Activated naive CD4-positive, alpha-beta T cell treated with anti-CD3 and anti-CD28 coated beads, Interleukin-2, amount 10 ng/mL, durations not matched to agents 7 days and 5 days (primary cell): ENCODE measurements at regions not wholly inside any gene's neighbourhood (a gene's known extent, or its start where the extent isn't known, plus 50 kb on each side); places are given as distances from the start of the nearest gene placed in this dataset.

ENCODE experiments used
- CTCF ChIA-PET: fragments of 350-600 bp; sonication (Branson Sonifier 250); formaldehyde crosslinking; loops from one replicate; lab custom pipeline; 2021; ENCODE audit warnings: antibody characterized with exemption; lab: Charles Lee
- DNase-seq: peaks from one replicate; pipeline ENCODE4 v3.0.0-alpha.2; 2020
- H3K27ac Mint-ChIP-seq: one replicate; pipeline ENCODE4 v1.8.0; 2021; ENCODE audit warnings: mild to moderate bottlenecking, moderate library complexity, mixed read lengths
- H3K27me3 Mint-ChIP-seq: one replicate; pipeline ENCODE4 v1.8.0; 2021; ENCODE audit warnings: mild to moderate bottlenecking, mixed read lengths
- H3K36me3 Mint-ChIP-seq: one replicate; pipeline ENCODE4 v1.8.0; 2021; ENCODE audit warnings: mixed read lengths
- H3K4me1 Mint-ChIP-seq: one replicate; pipeline ENCODE4 v1.8.0; 2021; ENCODE audit warnings: mixed read lengths
- H3K4me3 Mint-ChIP-seq: one replicate; pipeline ENCODE4 v1.8.0; 2021; ENCODE audit warnings: mild to moderate bottlenecking, moderate library complexity, mixed read lengths
- H3K9me3 Mint-ChIP-seq: one replicate; pipeline ENCODE4 v1.8.0; 2021; ENCODE audit warnings: mixed read lengths

DNA sequence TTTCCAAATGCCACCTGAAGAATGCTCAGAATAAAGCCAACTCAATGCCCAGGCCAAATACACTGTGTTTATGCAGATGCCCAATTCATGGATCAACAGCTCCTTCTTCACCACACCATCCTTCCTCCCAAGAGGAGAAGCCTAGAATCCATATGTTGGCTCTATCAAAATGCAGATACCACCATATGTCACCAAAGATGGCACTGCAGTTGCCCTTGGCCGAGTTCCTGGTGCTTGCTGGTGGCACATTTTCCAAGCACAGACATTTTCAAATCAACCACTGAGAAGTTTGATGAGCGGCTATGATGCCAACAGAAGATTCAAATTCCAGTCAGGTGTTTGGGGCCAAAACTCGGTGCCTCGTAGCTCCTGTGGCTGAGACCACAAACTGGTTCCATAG is 430.3 kb downstream of the AJAP1 start:
- CTCF ChIA-PET, result no interaction called here
- H3K9me3 Mint-ChIP-seq, result peaks cover 2% of the 10 kb centered on the region
- no peak overlapping the region for H3K27ac Mint-ChIP-seq
- H3K27me3 Mint-ChIP-seq, result no peaks in the 10 kb centered on the region
- H3K4me1 Mint-ChIP-seq, result no peaks in the 10 kb centered on the region
- no peaks in the 10 kb centered on the region for H3K36me3 Mint-ChIP-seq
- H3K4me3 Mint-ChIP-seq, result no peak overlapping the region
- no peak for DNase-seq

DNA sequence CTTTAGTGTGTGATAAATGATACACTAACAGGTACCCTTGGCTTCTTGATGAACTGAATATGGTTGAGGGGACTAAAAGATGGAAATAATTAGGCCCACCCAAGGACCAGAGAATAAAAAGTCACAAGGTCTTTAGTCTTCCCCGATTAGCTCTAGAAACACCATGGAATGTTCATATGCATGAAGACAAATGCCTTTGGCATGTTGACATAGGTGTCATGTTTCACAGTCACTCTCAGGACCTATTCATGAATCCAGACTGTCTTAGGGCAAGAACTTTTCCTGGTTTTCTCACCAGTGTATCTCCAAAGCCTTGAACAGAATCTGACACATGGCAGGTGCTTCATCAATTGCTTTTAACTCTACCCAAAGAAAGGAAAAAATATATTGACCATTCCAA is 412.8 kb downstream of the AJAP1 start:
- no peak for DNase-seq
- H3K4me3 Mint-ChIP-seq, result no peak overlapping the region
- CTCF ChIA-PET, result no interaction called here
- no peak overlapping the region for H3K27ac Mint-ChIP-seq
- H3K36me3 Mint-ChIP-seq, result no peaks in the 10 kb centered on the region
- H3K9me3 Mint-ChIP-seq, result no peaks in the 10 kb centered on the region
- no peaks in the 10 kb centered on the region for H3K27me3 Mint-ChIP-seq
- H3K4me1 Mint-ChIP-seq, result no peaks in the 10 kb centered on the region

DNA sequence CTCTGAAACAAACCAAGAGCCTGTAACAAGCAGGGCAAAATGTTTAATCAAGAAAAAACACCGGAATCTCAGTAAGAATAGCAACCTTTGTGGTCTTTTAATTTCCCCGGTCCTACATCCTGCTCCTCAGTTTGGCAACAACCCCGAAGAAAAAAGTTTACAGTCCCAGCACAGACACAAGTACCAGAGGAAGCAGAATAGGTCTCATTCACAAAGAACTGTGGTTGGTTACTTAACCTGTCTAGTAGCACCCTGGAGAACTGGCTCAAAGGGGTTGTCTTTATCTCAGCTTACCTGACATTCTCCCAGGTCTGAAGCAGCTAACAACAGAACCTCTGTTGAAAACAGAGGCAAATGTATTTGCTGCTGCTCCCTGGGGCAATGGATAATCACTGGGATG is 399.3 kb downstream of the AJAP1 start:
- no peak overlapping the region for H3K27ac Mint-ChIP-seq
- peaks cover 2% of the 10 kb centered on the region for H3K9me3 Mint-ChIP-seq
- H3K27me3 Mint-ChIP-seq, result peaks cover 4% of the 10 kb centered on the region
- H3K4me1 Mint-ChIP-seq, result no peaks in the 10 kb centered on the region
- CTCF ChIA-PET, result no interaction called here
- H3K4me3 Mint-ChIP-seq, result no peak overlapping the region
- no peak for DNase-seq
- no peaks in the 10 kb centered on the region for H3K36me3 Mint-ChIP-seq

DNA sequence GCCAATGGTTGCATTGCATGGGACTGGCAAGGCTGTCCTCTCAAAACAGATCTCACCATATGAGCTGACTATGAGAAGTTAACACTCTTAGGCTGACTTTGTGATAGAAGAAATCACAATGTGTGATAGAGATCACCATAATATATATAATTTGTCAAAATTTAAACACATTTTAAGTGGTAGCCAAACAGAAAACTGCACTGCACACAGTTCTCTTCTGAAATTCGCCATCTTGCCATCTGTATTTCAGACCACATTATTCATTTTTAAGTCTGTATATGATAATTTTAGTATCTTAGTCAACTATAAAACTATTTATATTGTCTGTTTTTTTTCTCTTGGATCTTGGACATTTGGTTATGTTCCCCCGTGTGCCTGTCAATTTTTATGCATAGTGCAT is 374.7 kb downstream of the AJAP1 start:
- CTCF ChIA-PET, result no interaction called here
- no peaks in the 10 kb centered on the region for H3K4me1 Mint-ChIP-seq
- no peak for DNase-seq
- H3K27ac Mint-ChIP-seq, result no peak overlapping the region
- no peaks in the 10 kb centered on the region for H3K9me3 Mint-ChIP-seq
- H3K27me3 Mint-ChIP-seq, result no peaks in the 10 kb centered on the region
- no peak overlapping the region for H3K4me3 Mint-ChIP-seq
- H3K36me3 Mint-ChIP-seq, result no peaks in the 10 kb centered on the region

DNA sequence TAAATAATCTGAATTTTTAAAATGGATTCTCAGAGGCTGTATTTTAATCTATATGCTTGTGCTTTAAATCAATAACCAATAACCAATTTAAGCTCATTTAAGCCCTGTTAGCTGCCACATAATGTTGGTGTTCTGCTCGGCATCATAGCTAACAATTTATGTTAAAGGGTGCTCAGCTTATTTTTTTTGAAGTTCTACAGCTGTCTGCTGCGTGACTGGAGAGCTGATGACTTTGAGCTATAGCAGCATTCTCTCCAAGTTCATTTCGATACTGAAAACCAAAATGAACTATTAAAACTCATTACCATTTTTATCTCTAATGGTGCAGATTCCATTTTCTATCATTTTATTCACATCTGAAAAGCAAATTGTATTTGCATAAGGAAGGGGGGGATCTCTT is 357.8 kb downstream of the AJAP1 start:
- no peak overlapping the region for H3K4me3 Mint-ChIP-seq
- no peak for DNase-seq
- CTCF ChIA-PET, result no interaction called here

DNA sequence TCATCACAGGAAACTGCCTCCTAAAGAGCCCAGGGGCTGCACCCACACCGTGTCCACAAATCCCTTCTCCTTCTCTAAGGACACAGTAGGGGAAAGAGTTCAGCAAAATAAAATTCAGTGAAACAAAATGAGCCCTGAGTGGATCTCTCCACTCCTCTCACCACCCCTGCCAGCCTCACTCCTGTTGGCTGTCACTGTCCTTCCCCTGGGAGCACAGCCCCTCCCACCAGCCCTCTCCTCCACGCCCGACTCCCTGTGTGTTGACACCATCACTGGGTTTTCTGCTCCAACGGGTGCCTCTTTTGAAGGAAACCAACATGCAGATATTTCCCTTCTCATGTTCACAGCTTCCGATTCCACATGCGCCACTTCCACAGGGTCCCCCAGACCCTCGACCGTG is 356.2 kb downstream of the AJAP1 start:
- Mint-ChIP-seq H3K36me3 (no peaks in the 10 kb centered on the region), H3K4me1 (no peaks in the 10 kb centered on the region), H3K27ac (no peak overlapping the region), H3K4me3 (no peak overlapping the region), H3K27me3 (no peaks in the 10 kb centered on the region), H3K9me3 (no peaks in the 10 kb centered on the region)
- no peak for DNase-seq
- CTCF ChIA-PET, result no interaction called here

More for the DNA sequence above, 357.8 kb downstream of the AJAP1 start:
- no peaks in the 10 kb centered on the region for H3K4me1 Mint-ChIP-seq
- no peaks in the 10 kb centered on the region for H3K27me3 Mint-ChIP-seq
- no peaks in the 10 kb centered on the region for H3K9me3 Mint-ChIP-seq
- H3K27ac Mint-ChIP-seq, result no peak overlapping the region
- H3K36me3 Mint-ChIP-seq, result no peaks in the 10 kb centered on the region

DNA sequence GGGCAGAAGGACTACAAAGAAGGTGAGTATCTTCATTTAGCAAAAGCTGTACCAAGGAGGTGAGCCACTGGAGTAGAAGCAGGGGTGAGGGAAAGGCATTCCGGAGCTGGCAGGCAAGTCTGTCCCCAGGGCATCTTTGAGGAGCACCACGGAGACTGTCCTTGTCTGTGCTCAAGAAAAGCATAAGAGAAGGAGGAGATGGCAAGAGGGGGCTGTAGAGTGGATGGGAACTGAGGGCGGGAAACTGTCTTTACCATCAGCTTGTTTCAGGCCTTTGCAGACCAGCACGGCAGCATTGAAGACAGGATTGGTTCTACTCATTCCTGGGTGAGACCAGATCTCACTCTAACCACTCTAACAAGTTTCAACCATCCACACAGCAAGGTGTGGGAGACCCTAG is 355.8 kb downstream of the AJAP1 start:
- CTCF ChIA-PET, result no interaction called here
- H3K27me3 Mint-ChIP-seq, result no peaks in the 10 kb centered on the region
- no peak overlapping the region for H3K27ac Mint-ChIP-seq
- no peaks in the 10 kb centered on the region for H3K36me3 Mint-ChIP-seq
- no peaks in the 10 kb centered on the region for H3K9me3 Mint-ChIP-seq
- no peak overlapping the region for H3K4me3 Mint-ChIP-seq
- H3K4me1 Mint-ChIP-seq, result no peaks in the 10 kb centered on the region
- no peak for DNase-seq

DNA sequence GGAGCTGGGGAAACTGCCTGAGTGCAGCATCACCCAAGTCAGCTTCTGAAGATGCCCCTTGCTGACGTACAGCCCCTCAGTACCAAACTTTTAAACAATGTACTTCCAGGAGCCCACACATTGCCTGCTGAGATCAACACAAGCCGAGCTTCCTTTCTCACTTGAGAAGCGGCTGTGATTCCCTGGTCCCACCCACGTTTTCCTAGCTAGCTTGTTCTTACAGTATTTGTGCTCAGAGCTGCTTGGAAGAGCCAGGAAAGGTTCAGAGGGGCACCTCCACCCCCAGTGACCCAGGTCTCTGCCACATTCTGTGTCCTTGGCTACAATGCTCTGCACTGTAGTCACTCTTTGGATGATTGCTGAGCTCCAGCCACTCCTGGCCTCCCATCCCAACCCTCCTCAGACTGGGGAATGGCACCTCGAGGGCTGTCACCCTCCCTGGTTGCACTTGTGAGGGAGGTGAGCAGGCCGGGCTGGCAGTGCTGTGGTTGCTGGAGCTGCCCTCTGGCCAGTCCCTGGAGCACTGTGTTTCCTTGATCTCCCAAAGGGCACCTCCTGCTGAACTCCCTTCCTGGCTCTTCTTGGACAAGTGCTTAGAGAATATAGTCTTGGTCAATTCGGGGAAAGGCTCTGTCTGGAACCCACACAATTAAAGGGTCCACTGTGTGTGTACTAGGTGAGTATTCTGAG is 355.1 kb downstream of the AJAP1 start:
- Mint-ChIP-seq H3K9me3 (no peaks in the 10 kb centered on the region), H3K27ac (no peak overlapping the region), H3K27me3 (no peaks in the 10 kb centered on the region), H3K4me1 (no peaks in the 10 kb centered on the region), H3K36me3 (no peaks in the 10 kb centered on the region), H3K4me3 (no peak overlapping the region)
- DNase-seq, result no peak
- CTCF ChIA-PET, result no interaction called here

DNA sequence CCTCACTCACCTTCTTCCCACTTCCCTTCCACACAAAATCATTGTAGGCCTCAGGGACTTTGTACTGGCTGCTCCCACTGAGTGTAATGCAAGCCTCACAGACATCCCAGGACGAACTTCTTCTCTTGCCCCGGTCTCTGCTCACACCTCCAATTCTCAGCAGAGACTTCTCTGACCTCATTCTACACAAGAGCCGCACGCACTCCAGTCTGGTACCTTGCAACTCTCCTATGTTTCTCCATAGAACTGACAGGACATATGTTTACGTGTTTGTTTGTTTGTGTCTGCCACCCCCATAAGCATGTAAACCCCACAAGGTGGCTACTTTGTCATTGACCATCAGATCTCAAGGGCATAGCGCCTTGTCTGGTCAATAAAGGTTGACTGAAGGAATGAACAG is 350.8 kb downstream of the AJAP1 start:
- Mint-ChIP-seq H3K4me3 (no peak overlapping the region), H3K4me1 (no peaks in the 10 kb centered on the region), H3K27me3 (no peaks in the 10 kb centered on the region), H3K36me3 (no peaks in the 10 kb centered on the region), H3K9me3 (peaks cover 3% of the 10 kb centered on the region), H3K27ac (no peak overlapping the region)
- no peak for DNase-seq
- CTCF ChIA-PET, result no interaction called here

DNA sequence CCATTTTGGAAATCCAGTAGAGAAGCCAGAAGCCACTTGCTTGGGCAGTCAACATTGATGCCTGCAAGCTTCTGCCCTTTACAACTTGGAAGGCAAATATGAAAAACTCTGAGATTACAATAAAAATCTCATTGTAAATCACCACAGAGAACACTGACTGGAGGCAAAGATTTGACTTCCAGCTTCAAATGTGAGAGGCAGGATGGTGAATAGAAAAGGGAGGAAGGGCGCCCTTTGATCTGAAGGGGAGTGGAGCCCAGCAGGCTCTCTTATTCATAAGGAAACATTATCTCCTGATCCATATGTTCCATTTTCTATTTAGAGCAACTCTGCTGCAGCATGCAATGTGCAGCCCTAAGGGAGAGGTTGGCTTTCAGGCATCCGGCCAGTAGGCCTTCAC is 348.3 kb downstream of the AJAP1 start:
- no peak overlapping the region for H3K27ac Mint-ChIP-seq
- no peak for DNase-seq
- H3K4me1 Mint-ChIP-seq, result no peaks in the 10 kb centered on the region
- H3K9me3 Mint-ChIP-seq, result peaks cover 3% of the 10 kb centered on the region
- H3K36me3 Mint-ChIP-seq, result no peaks in the 10 kb centered on the region
- CTCF ChIA-PET, result no interaction called here
- no peaks in the 10 kb centered on the region for H3K27me3 Mint-ChIP-seq
- H3K4me3 Mint-ChIP-seq, result no peak overlapping the region

DNA sequence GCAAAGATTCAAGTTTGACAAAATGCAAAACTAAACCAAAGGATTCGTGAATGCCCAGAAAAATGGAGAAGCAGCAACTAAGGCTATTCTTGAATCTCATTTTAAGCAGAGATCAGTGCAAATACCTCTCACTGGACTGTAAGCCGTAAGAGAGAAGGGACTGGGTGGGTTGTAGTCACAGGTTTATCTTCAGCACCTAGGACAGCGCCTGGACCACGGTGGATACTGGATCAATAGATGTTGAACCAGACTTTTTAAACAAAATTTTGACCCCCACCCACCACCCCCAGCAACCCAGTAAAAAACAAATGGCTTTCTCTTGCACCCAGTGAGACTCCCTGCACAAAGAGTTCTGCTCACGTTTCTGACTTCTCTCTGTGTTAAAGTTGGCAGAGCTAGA is 347.1 kb downstream of the AJAP1 start:
- Mint-ChIP-seq H3K9me3 (peaks cover 3% of the 10 kb centered on the region), H3K4me3 (no peak overlapping the region), H3K4me1 (no peaks in the 10 kb centered on the region), H3K27ac (no peak overlapping the region), H3K36me3 (no peaks in the 10 kb centered on the region), H3K27me3 (no peaks in the 10 kb centered on the region)
- peak; percentile 40 for DNase-seq
- CTCF ChIA-PET, result no interaction called here

DNA sequence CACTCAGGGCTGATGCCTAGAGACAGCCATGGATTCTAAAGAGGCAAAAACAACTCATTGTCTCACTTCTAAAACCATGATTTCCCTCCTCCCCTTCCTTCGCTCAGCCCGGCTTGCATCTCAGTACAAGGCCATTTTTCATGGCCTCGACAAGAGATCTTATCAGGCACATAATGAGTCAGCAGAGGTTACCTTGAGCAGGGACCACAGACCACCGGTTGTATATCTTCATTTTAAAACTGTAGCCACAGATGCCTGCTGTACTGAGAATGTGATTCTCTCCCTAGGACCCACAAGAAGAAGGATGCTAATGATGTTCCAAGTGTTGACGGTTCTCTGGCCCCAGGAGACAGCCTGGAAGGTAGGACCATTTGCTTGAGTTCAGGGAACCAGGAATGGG is 331.9 kb downstream of the AJAP1 start:
- H3K4me3 Mint-ChIP-seq, result no peak overlapping the region
- CTCF ChIA-PET, result no interaction called here
- no peak for DNase-seq
- H3K27me3 Mint-ChIP-seq, result no peaks in the 10 kb centered on the region
- peaks cover 2% of the 10 kb centered on the region for H3K9me3 Mint-ChIP-seq
- H3K27ac Mint-ChIP-seq, result no peak overlapping the region
- no peaks in the 10 kb centered on the region for H3K4me1 Mint-ChIP-seq
- H3K36me3 Mint-ChIP-seq, result no peaks in the 10 kb centered on the region

DNA sequence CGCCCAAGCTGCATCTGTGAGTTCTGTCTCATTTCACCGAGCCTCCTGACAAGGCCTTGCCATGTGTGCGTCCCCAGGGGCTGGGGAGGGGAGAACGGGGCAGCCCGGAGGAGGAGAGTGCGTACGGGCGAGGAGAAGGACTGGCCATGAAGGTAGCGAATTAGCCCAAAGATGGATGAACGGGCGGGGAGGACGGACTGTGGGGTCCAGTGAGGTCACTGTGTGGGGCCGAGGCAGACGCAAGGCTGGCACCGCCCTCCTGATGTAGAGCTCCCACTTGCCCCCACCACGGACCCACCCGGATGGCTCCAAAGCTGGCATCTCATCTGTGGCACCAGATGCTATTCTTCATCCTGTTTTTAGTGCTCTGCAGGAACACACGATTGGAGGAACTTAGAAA is 330.4 kb downstream of the AJAP1 start:
- no peak overlapping the region for H3K4me3 Mint-ChIP-seq
- CTCF ChIA-PET, result no interaction called here
- H3K4me1 Mint-ChIP-seq, result no peaks in the 10 kb centered on the region
- H3K27ac Mint-ChIP-seq, result no peak overlapping the region
- no peak for DNase-seq
- H3K36me3 Mint-ChIP-seq, result no peaks in the 10 kb centered on the region
- peaks cover 2% of the 10 kb centered on the region for H3K9me3 Mint-ChIP-seq
- no peaks in the 10 kb centered on the region for H3K27me3 Mint-ChIP-seq

DNA sequence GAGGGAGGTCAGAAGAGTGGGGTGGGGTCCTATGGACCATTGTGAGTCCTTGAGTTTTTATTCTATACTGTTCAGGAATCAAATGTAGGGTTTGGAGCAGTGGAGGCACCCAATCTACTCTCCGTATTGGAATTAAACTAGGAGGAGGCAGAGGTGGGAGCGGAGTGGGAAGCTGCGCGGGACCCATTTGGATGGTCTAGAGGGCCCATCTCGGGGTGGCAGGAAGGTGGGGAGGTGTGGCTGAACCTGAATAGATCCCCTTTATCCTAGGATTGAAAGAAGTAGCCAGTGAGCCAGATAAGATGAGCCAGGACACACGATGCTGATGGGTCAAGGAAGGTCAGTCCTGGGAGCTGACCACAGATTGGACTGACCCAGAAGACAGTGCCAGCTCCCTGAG is 325.8 kb downstream of the AJAP1 start:
- peaks cover 2% of the 10 kb centered on the region for H3K9me3 Mint-ChIP-seq
- H3K27me3 Mint-ChIP-seq, result no peaks in the 10 kb centered on the region
- no peak for DNase-seq
- H3K36me3 Mint-ChIP-seq, result no peaks in the 10 kb centered on the region
- no peak overlapping the region for H3K27ac Mint-ChIP-seq
- CTCF ChIA-PET, result no interaction called here
- no peaks in the 10 kb centered on the region for H3K4me1 Mint-ChIP-seq
- no peak overlapping the region for H3K4me3 Mint-ChIP-seq

DNA sequence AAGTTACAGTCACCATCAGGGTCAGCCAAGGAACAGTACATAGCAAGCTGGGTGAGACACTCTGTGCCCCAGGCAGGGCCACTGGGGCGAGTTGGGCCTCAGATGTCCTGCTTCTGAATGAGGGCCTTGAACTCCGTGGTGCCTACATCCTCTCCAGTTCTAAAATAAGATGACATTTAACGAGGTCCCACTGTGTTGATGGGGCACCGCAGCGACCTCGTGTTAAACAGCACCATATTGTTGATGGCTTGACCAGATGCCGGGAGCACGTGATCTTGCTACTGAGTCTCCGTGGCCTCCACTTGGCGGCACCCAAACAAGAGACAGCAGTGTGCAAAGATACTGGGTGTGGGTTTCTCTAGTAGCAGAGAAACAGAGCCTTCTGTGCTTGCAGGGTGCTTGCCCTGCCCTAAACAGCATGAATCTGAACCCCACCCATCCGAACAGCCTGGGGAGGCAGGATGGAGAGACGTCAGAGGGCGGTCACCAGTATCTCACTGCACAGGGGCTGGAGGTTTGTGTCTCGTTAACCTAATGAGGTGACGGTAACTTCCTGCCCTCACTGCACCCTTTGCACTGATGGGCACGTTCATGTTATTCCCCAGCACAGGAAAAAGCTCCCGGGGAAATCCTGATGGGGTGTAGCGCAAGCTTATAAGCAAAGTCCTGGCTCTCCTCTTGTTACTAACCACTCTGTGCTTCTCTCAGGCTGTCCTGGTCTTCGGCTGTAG is 324.4 kb downstream of the AJAP1 start:
- DNase-seq, result no peak
- no peaks in the 10 kb centered on the region for H3K36me3 Mint-ChIP-seq
- no peak overlapping the region for H3K4me3 Mint-ChIP-seq
- H3K27me3 Mint-ChIP-seq, result no peaks in the 10 kb centered on the region
- H3K4me1 Mint-ChIP-seq, result no peaks in the 10 kb centered on the region
- CTCF ChIA-PET, result no interaction called here
- H3K9me3 Mint-ChIP-seq, result peaks cover 1% of the 10 kb centered on the region
- no peak overlapping the region for H3K27ac Mint-ChIP-seq
